Loucy (cell line): ENCODE measurements at regions not wholly inside any gene's neighbourhood (a gene's known extent, or its start where the extent isn't known, plus 50 kb on each side); places are given as distances from the start of the nearest gene placed in this dataset.

Experiments used
- H2AFZ ChIP-seq: fragments of 200-600 bp; sonication (generic); 2 replicates; pipeline ENCODE4 v1.6.0; 2016; ENCODE audit warnings: antibody characterized with exemption, mild to moderate bottlenecking, low read length, moderate library complexity
- H3F3A ChIP-seq: fragments of 200-600 bp; 2 replicates; pipeline ENCODE4 v1.6.0; 2016; ENCODE audit warnings: antibody characterized with exemption, low read depth, mild to moderate bottlenecking
- H3K27me3 ChIP-seq: fragments of 200-600 bp; sonication (generic); 2 replicates; pipeline ENCODE4 v1.6.1; 2014; ENCODE audit warnings: low read length, mild to moderate bottlenecking; ENCODE audit not compliant: insufficient read depth, poor library complexity, severe bottlenecking
- H3K36me3 ChIP-seq: fragments of 200-600 bp; sonication (generic); 2 replicates; pipeline ENCODE4 v1.6.1; 2016; ENCODE audit warnings: low read length; ENCODE audit not compliant: insufficient read depth
- H3K4me1 ChIP-seq: fragments of 200-600 bp; sonication (generic); 2 replicates; pipeline ENCODE4 v1.5.1; 2014; ENCODE audit warnings: low read length, mild to moderate bottlenecking; ENCODE audit not compliant: insufficient read depth, poor library complexity, severe bottlenecking
- H3K4me2 ChIP-seq: fragments of 200-600 bp; sonication (generic); 2 replicates; pipeline ENCODE4 v1.6.0; 2014; ENCODE audit warnings: antibody characterized with exemption, low read length, low read depth, mild to moderate bottlenecking; ENCODE audit not compliant: poor library complexity, severe bottlenecking
- H3K4me3 ChIP-seq: fragments of 200-600 bp; sonication (generic); 2 replicates; pipeline ENCODE4 v1.5.1; 2014; ENCODE audit warnings: low read length, mild to moderate bottlenecking, mixed read lengths; ENCODE audit not compliant: poor library complexity, severe bottlenecking
- H3K79me2 ChIP-seq: fragments of 200-600 bp; sonication (generic); 2 replicates; pipeline ENCODE4 v1.6.1; 2014; ENCODE audit warnings: low read length; ENCODE audit not compliant: insufficient read depth
- H3K9ac ChIP-seq: fragments of 200-600 bp; sonication (generic); 2 replicates; pipeline ENCODE4 v1.6.0; 2014; ENCODE audit warnings: mild to moderate bottlenecking, low read depth, low read length, moderate library complexity; ENCODE audit not compliant: poor library complexity, severe bottlenecking
- H3K9me2 ChIP-seq: fragments of 200-600 bp; sonication (generic); replicated peaks from 2 replicates; pipeline ENCODE4 v1.6.1; 2016; ENCODE audit warnings: low read depth, low read length, mixed read lengths
- H3K9me3 ChIP-seq: fragments of 200-600 bp; sonication (generic); 2 replicates; pipeline ENCODE4 v1.6.1; 2014; ENCODE audit warnings: mild to moderate bottlenecking, antibody characterized with exemption, low read length, low read depth; ENCODE audit not compliant: insufficient read depth
- H4K20me1 ChIP-seq: fragments of 200-600 bp; sonication (generic); 2 replicates; pipeline ENCODE4 v1.6.0; 2014; ENCODE audit warnings: antibody characterized with exemption, low read length, mild to moderate bottlenecking; ENCODE audit not compliant: insufficient read depth, poor library complexity, severe bottlenecking
- CTCF ChIP-seq: fragments of 200-600 bp; sonication (generic); conservative IDR thresholded peaks from 2 replicates; pipeline ENCODE4 v1.5.1; 2014; ENCODE audit warnings: mild to moderate bottlenecking, antibody characterized with exemption, low read length
- EZH2phosphoT487 ChIP-seq: fragments of 200-600 bp; IDR thresholded peaks from 2 replicates; pipeline ENCODE4 v1.6.1; 2018; ENCODE audit warnings: antibody characterized with exemption, mild to moderate bottlenecking, moderate library complexity, borderline replicate concordance

- no peaks in the 10 kb centered on the region for H3K9me3 ChIP-seq
- H4K20me1 ChIP-seq, result no peaks in the 10 kb centered on the region
- H3K27me3 ChIP-seq, result no peaks in the 10 kb centered on the region
- no peak overlapping the region for H3K4me3 ChIP-seq
- H3K79me2 ChIP-seq, result no peaks in the 10 kb centered on the region
- no peak overlapping the region for H3K9ac ChIP-seq
- no peak overlapping the region for H3K4me2 ChIP-seq
- H2AFZ ChIP-seq, result no peak overlapping the region
- no peaks in the 10 kb centered on the region for H3F3A ChIP-seq
- H3K4me1 ChIP-seq, result no peaks in the 10 kb centered on the region
- no peaks in the 10 kb centered on the region for H3K36me3 ChIP-seq
- no peak for TF ChIP-seq EZH2phosphoT487
- TF ChIP-seq CTCF, result no peak
- no peaks in the 10 kb centered on the region for H3K9me2 ChIP-seq
Measured at GRCh38 chr11:111059726-111060125, 185.8 kb upstream of the POU2AF2 start.

GRCh38 chr11:111049131-111049530 is 196.4 kb upstream of the POU2AF2 start:
- no peaks in the 10 kb centered on the region for H3K36me3 ChIP-seq
- H3K27me3 ChIP-seq, result no peaks in the 10 kb centered on the region
- H4K20me1 ChIP-seq, result no peaks in the 10 kb centered on the region
- H3K9me3 ChIP-seq, result no peaks in the 10 kb centered on the region
- H3K4me2 ChIP-seq, result no peak overlapping the region
- TF ChIP-seq CTCF, result no peak
- TF ChIP-seq EZH2phosphoT487, result no peak
- no peaks in the 10 kb centered on the region for H3K79me2 ChIP-seq
- H3K4me3 ChIP-seq, result no peak overlapping the region
- no peaks in the 10 kb centered on the region for H3K9me2 ChIP-seq
- no peak overlapping the region for H3K9ac ChIP-seq
- H3F3A ChIP-seq, result no peaks in the 10 kb centered on the region
- H2AFZ ChIP-seq, result no peak overlapping the region
- H3K4me1 ChIP-seq, result no peaks in the 10 kb centered on the region

- H4K20me1 ChIP-seq, result no peaks in the 10 kb centered on the region
- no peak overlapping the region for H3K4me3 ChIP-seq
- no peaks in the 10 kb centered on the region for H3K9me2 ChIP-seq
- no peaks in the 10 kb centered on the region for H3K79me2 ChIP-seq
- H3K9ac ChIP-seq, result no peak overlapping the region
- no peak overlapping the region for H3K4me2 ChIP-seq
- H2AFZ ChIP-seq, result no peak overlapping the region
- H3F3A ChIP-seq, result no peaks in the 10 kb centered on the region
- H3K36me3 ChIP-seq, result no peaks in the 10 kb centered on the region
- no peaks in the 10 kb centered on the region for H3K4me1 ChIP-seq
- TF ChIP-seq CTCF, result no peak
- no peak for TF ChIP-seq EZH2phosphoT487
- no peaks in the 10 kb centered on the region for H3K27me3 ChIP-seq
- no peaks in the 10 kb centered on the region for H3K9me3 ChIP-seq
Measured at GRCh38 chr11:111047374-111047773, 198.2 kb upstream of the POU2AF2 start.
